H9 (cell line): ENCODE measurements at regions not wholly inside any gene's neighbourhood (a gene's known extent, or its start where the extent isn't known, plus 50 kb on each side); places are given as distances from the start of the nearest gene placed in this dataset.
A peak's percentile ranks its signal among the peaks of the same experiment; 100 is the strongest.

Experiments used
- DNase-seq: peaks from one replicate; pipeline ENCODE4 v3.0.0-alpha.2; 2017
- H2AFZ ChIP-seq: one replicate; pipeline ENCODE4 v1.6.1; 2013; ENCODE audit warnings: mild to moderate bottlenecking, low read length, control low read depth, moderate library complexity
- H2AK5ac ChIP-seq: 2 replicates; pipeline ENCODE4 v1.6.1; 2013; ENCODE audit warnings: low read length, control low read depth, mixed read lengths; ENCODE audit not compliant: insufficient read length
- H2BK120ac ChIP-seq: one replicate; pipeline ENCODE4 v1.6.1; 2013; ENCODE audit warnings: low read depth, mild to moderate bottlenecking, low read length, control low read depth, inconsistent platforms; ENCODE audit not compliant: poor library complexity, severe bottlenecking
- H2BK12ac ChIP-seq: 2 replicates; pipeline ENCODE4 v1.6.1; 2013; ENCODE audit warnings: low read length, control low read depth, mixed read lengths, low read depth; ENCODE audit not compliant: insufficient read length
- H2BK15ac ChIP-seq: 2 replicates; pipeline ENCODE4 v1.6.1; 2013; ENCODE audit warnings: low read depth, low read length, control low read depth
- H2BK20ac ChIP-seq: one replicate; pipeline ENCODE4 v1.6.1; 2013; ENCODE audit warnings: low read depth, mild to moderate bottlenecking, low read length, control low read depth, inconsistent platforms; ENCODE audit not compliant: poor library complexity, severe bottlenecking
- H2BK5ac ChIP-seq: 2 replicates; pipeline ENCODE4 v1.6.1; 2013; ENCODE audit warnings: low read length, control low read depth, mixed read lengths; ENCODE audit not compliant: insufficient read length
- H3K14ac ChIP-seq: 2 replicates; pipeline ENCODE4 v1.6.1; 2013; ENCODE audit warnings: low read length, control low read depth; ENCODE audit not compliant: insufficient read depth
- H3K18ac ChIP-seq: 2 replicates; pipeline ENCODE4 v1.6.1; 2013; ENCODE audit warnings: low read depth, mild to moderate bottlenecking, mixed read lengths, low read length, control low read depth; ENCODE audit not compliant: insufficient read length
- H3K23ac ChIP-seq: 2 replicates; pipeline ENCODE4 v1.6.1; 2013; ENCODE audit warnings: low read length, control low read depth, mixed read lengths, low read depth; ENCODE audit not compliant: insufficient read length
- H3K23me2 ChIP-seq: 2 replicates; pipeline ENCODE4 v1.6.1; 2013; ENCODE audit warnings: low read depth, mild to moderate bottlenecking, mixed read lengths, low read length, control low read depth; ENCODE audit not compliant: insufficient read length, poor library complexity, severe bottlenecking
- H3K27ac ChIP-seq: 2 replicates; pipeline ENCODE4 v1.5.1; 2013; ENCODE audit warnings: low read length, control low read depth, mixed read lengths, low read depth; ENCODE audit not compliant: insufficient read length
- H3K27me3 ChIP-seq: 2 replicates; pipeline ENCODE4 v1.6.1; 2013; ENCODE audit warnings: low read length, control low read depth, inconsistent platforms; ENCODE audit not compliant: insufficient read depth
- H3K4ac ChIP-seq: 2 replicates; pipeline ENCODE4 v1.6.1; 2013; ENCODE audit warnings: low read depth, mild to moderate bottlenecking, control low read depth, inconsistent platforms, low read length, moderate library complexity
- H3K4me1 ChIP-seq: 2 replicates; pipeline ENCODE4 v1.6.1; 2013; ENCODE audit warnings: low read length, control low read depth, inconsistent platforms; ENCODE audit not compliant: insufficient read depth
- H3K4me2 ChIP-seq: 2 replicates; pipeline ENCODE4 v1.6.1; 2013; ENCODE audit warnings: low read length, control low read depth, mixed read lengths; ENCODE audit not compliant: insufficient read length, insufficient read depth
- H3K56ac ChIP-seq: 2 replicates; pipeline ENCODE4 v1.6.1; 2013; ENCODE audit warnings: low read depth, mild to moderate bottlenecking, mixed read lengths, low read length, control low read depth; ENCODE audit not compliant: insufficient read length
- H3K79me1 ChIP-seq: 2 replicates; pipeline ENCODE4 v1.6.1; 2013; ENCODE audit warnings: low read depth, mild to moderate bottlenecking, moderate library complexity, low read length, control low read depth, inconsistent platforms; ENCODE audit not compliant: insufficient read depth, poor library complexity, severe bottlenecking
- H3K79me2 ChIP-seq: 2 replicates; pipeline ENCODE4 v1.6.1; 2013; ENCODE audit warnings: low read length, control low read depth, inconsistent platforms; ENCODE audit not compliant: insufficient read depth
- H3K9ac ChIP-seq: 2 replicates; pipeline ENCODE4 v1.6.1; 2013; ENCODE audit warnings: low read length, control low read depth, mixed read lengths; ENCODE audit not compliant: insufficient read length; ENCODE audit errors: extremely low read depth
- H3K9me3 ChIP-seq: one replicate; pipeline ENCODE4 v1.6.1; 2013; ENCODE audit warnings: low read depth, low read length, inconsistent platforms; ENCODE audit not compliant: control insufficient read depth
- H3T11ph ChIP-seq: one replicate; pipeline ENCODE4 v1.6.1; 2013; ENCODE audit warnings: mild to moderate bottlenecking, low read length, control low read depth, inconsistent platforms
- H4K20me1 ChIP-seq: one replicate; pipeline ENCODE4 v1.6.1; 2013; ENCODE audit not compliant: control insufficient read depth, insufficient read length, insufficient read depth
- H4K5ac ChIP-seq: 2 replicates; pipeline ENCODE4 v1.6.1; 2013; ENCODE audit warnings: low read depth, mild to moderate bottlenecking, mixed read lengths, low read length, control low read depth; ENCODE audit not compliant: insufficient read length
- H4K8ac ChIP-seq: replicated peaks from 2 replicates; pipeline ENCODE4 v1.6.1; 2013; ENCODE audit warnings: low read length, control low read depth, mixed read lengths, low read depth; ENCODE audit not compliant: insufficient read length
- H4K91ac ChIP-seq: 2 replicates; pipeline ENCODE4 v1.6.1; 2013; ENCODE audit warnings: low read depth, mild to moderate bottlenecking, moderate library complexity, mixed read lengths, low read length, control low read depth; ENCODE audit not compliant: insufficient read length
- H3K27ac Mint-ChIP-seq, 3 experiments: 2 replicates in 2 of 3; 3 replicates in 1 of 3; pipeline ENCODE4 v1.8.0; 2020 to 2021; ENCODE audit warnings: mixed read lengths in 3 of 3, mild to moderate bottlenecking in 1 of 3, moderate library complexity in 1 of 3
- H3K27me3 Mint-ChIP-seq: 2 replicates; pipeline ENCODE4 v1.8.0; 2021; ENCODE audit warnings: low read depth, mild to moderate bottlenecking, moderate library complexity, mixed read lengths
- H3K36me3 Mint-ChIP-seq, 3 experiments: 2 replicates in 2 of 3; 3 replicates in 1 of 3; pipeline ENCODE4 v1.8.0; 2020 to 2021; ENCODE audit warnings: low read depth in 3 of 3, mixed read lengths in 3 of 3; ENCODE audit not compliant: insufficient read depth in 1 of 3
- H3K4me1 Mint-ChIP-seq, 2 experiments: 2 replicates each; pipeline ENCODE4 v1.8.0; 2020; ENCODE audit warnings: mixed read lengths in 2 of 2
- H3K4me3 Mint-ChIP-seq, 2 experiments: 2 replicates in 1 of 2; 3 replicates in 1 of 2; pipeline ENCODE4 v1.8.0; 2020 to 2021; ENCODE audit warnings: mild to moderate bottlenecking in 2 of 2, mixed read lengths in 2 of 2, moderate library complexity in 1 of 2
- H3K9me3 Mint-ChIP-seq, 2 experiments: 2 replicates in 1 of 2; 3 replicates in 1 of 2; pipeline ENCODE4 v1.8.0; 2020; ENCODE audit warnings: mild to moderate bottlenecking in 2 of 2, mixed read lengths in 2 of 2, moderate library complexity in 1 of 2
- WGBS: extraction: QIAGEN DNeasy Blood & Tissue Kit; methylation state at CpG from one replicate; pipeline ENCODE4 v1.1.7; 2013; ENCODE audit warnings: missing lambda C conversion rate, low lambda C conversion rate, mixed read lengths; ENCODE audit not compliant: insufficient read length; ENCODE audit errors: extremely low coverage; 5-methylcytosine and 5-hydroxymethylcytosine counted together
- TF ChIP-seq, protein P1 (sequence below): fragments of 200-600 bp; sonication (generic); conservative IDR thresholded peaks from 3 replicates; pipeline ENCODE4 v1.8.0; 2021; ENCODE audit warnings: antibody characterized with exemption, mild to moderate bottlenecking

GRCh38 chr10:44132361-44133289 lies 252.3 kb downstream of the CXCL12 start:
- no peaks in the 10 kb centered on the region for H3K79me1 ChIP-seq
- H3K9me3 ChIP-seq: no peaks in the 10 kb centered on the region

More at GRCh38 chr10:44132361-44133289, 252.3 kb downstream of the CXCL12 start:
- no peak overlapping the region for H3K27ac ChIP-seq
- no peak overlapping the region for H3K23ac ChIP-seq
- Mint-ChIP-seq H3K27me3 (no peaks in the 10 kb centered on the region; the same call in 1 of the 2 replicates), H3K4me3 (no peak overlapping the region), H3K27ac (peak overlapping the region in 1 of 3 experiments; percentile 25; a peak in 1 of 7 replicates), H3K9me3 (peaks cover 9 to 10% of the 10 kb centered on the region in 2 experiments), H3K36me3 (peaks cover 0 to 11% (median 7%) of the 10 kb centered on the region in 3 experiments; a peak in 6 of 7 replicates), H3K4me1 (no peaks in the 10 kb centered on the region)
- no peaks in the 10 kb centered on the region for H3K79me2 ChIP-seq
- H4K8ac ChIP-seq: no peak overlapping the region
- no peak overlapping the region for H3K4ac ChIP-seq
- no peak overlapping the region for H3K14ac ChIP-seq
- DNase-seq: no peak
- no peak overlapping the region for H2BK20ac ChIP-seq
- no CpG with 5 or more reads among the region's 11 CpGs for WGBS
- no peak overlapping the region for H3K4me2 ChIP-seq
- no peak overlapping the region for H2AK5ac ChIP-seq
- no peak overlapping the region for H3K18ac ChIP-seq
- no peaks in the 10 kb centered on the region for H3K27me3 ChIP-seq
- H2BK120ac ChIP-seq: no peak overlapping the region
- TF ChIP-seq, protein P1, sequence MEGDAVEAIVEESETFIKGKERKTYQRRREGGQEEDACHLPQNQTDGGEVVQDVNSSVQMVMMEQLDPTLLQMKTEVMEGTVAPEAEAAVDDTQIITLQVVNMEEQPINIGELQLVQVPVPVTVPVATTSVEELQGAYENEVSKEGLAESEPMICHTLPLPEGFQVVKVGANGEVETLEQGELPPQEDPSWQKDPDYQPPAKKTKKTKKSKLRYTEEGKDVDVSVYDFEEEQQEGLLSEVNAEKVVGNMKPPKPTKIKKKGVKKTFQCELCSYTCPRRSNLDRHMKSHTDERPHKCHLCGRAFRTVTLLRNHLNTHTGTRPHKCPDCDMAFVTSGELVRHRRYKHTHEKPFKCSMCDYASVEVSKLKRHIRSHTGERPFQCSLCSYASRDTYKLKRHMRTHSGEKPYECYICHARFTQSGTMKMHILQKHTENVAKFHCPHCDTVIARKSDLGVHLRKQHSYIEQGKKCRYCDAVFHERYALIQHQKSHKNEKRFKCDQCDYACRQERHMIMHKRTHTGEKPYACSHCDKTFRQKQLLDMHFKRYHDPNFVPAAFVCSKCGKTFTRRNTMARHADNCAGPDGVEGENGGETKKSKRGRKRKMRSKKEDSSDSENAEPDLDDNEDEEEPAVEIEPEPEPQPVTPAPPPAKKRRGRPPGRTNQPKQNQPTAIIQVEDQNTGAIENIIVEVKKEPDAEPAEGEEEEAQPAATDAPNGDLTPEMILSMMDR: no peak
- H2AFZ ChIP-seq: no peak overlapping the region
- H3K56ac ChIP-seq: no peak overlapping the region
- no peaks in the 10 kb centered on the region for H3K4me1 ChIP-seq
- no peak overlapping the region for H3K9ac ChIP-seq
- H4K20me1 ChIP-seq: no peaks in the 10 kb centered on the region
- no peak overlapping the region for H3T11ph ChIP-seq
- no peak overlapping the region for H2BK5ac ChIP-seq
- H2BK12ac ChIP-seq: no peak overlapping the region
- H3K23me2 ChIP-seq: no peaks in the 10 kb centered on the region
- no peak overlapping the region for H4K5ac ChIP-seq
- no peak overlapping the region for H4K91ac ChIP-seq
- H2BK15ac ChIP-seq: no peak overlapping the region
